ENCODE measurements at regions not wholly inside any gene's neighbourhood (a gene's known extent, or its start where the extent isn't known, plus 50 kb on each side); places are given as distances from the start of the nearest gene placed in this dataset.

GRCh38 chr1:5750186-5751162 lies 241.8 kb downstream of the NPHP4 start:
- DNase-seq: no peak

- DNase-seq: no peak
These were observed 243.7 kb downstream of the NPHP4 start for GRCh38 chr1:5748286-5749225.

- DNase-seq: no peak
These were observed 244.6 kb downstream of the NPHP4 start for GRCh38 chr1:5747426-5748285.

GRCh38 chr1:5746611-5747425 lies 245.4 kb downstream of the NPHP4 start:
- no peak for DNase-seq

- DNase-seq: peak; percentile 60
These were observed 246.2 kb downstream of the NPHP4 start for GRCh38 chr1:5745800-5746610.

- no peak for DNase-seq
These were observed 247.1 kb downstream of the NPHP4 start for GRCh38 chr1:5744911-5745799.

- DNase-seq: no peak
These were observed 247.9 kb downstream of the NPHP4 start for GRCh38 chr1:5744341-5744740.

GRCh38 chr1:5743435-5744095 lies 248.7 kb downstream of the NPHP4 start:
- no peak for DNase-seq

GRCh38 chr1:5742801-5743200 lies 249.4 kb downstream of the NPHP4 start:
- no peak for DNase-seq

- no peak for DNase-seq
These were observed 250.2 kb downstream of the NPHP4 start for GRCh38 chr1:5742032-5742431.

GRCh38 chr1:5740865-5741860 lies 251.1 kb downstream of the NPHP4 start:
- no peak for DNase-seq

GRCh38 chr1:5740450-5740849 lies 251.8 kb downstream of the NPHP4 start:
- DNase-seq: no peak

GRCh38 chr1:5739561-5740078 lies 252.6 kb downstream of the NPHP4 start:
- DNase-seq: no peak

GRCh38 chr1:5738911-5739462 lies 253.2 kb downstream of the NPHP4 start:
- DNase-seq: no peak

- no peak for DNase-seq
These were observed 255.1 kb downstream of the NPHP4 start for GRCh38 chr1:5737081-5737480.

GRCh38 chr1:5734996-5735395 lies 257.2 kb downstream of the NPHP4 start:
- DNase-seq: no peak

GRCh38 chr1:5734414-5734813 lies 257.8 kb downstream of the NPHP4 start:
- DNase-seq: no peak
